NCI-H69 (cell line): ENCODE measurements at regions not wholly inside any gene's neighbourhood (a gene's known extent, or its start where the extent isn't known, plus 50 kb on each side); places are given as distances from the start of the nearest gene placed in this dataset.
A peak's percentile ranks its signal among the peaks of the same experiment; 100 is the strongest.
"Not testable (repeated sequence)": the region's sequence is repeated elsewhere in the genome, so short reads cannot be mapped to it uniquely, and the experiment has no call there.

ENCODE experiments used
- DNase-seq: peaks from one replicate; lab custom pipeline; 2025; lab: John Stamatoyannopoulos, UW

DNA sequence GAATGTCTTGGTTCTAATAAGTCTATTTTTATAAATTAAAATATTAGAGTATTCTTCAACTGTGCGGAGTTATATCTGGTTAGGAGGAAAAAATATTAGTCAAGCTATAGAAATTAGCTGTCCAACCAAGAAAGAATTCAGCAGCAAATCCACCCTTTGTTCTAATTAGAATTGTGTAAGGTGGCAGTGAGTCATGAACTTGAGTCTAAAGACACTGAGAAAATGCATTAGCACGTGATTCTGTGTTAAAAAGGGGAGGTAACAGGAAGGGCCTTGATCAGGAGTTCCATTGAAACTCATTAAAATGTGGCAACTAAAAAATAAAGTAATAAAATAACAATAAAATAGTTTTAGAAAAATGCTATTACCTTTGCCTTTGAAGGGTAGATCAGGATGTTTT is 398.2 kb upstream of the RGS18 start:
- no peak for DNase-seq

DNA sequence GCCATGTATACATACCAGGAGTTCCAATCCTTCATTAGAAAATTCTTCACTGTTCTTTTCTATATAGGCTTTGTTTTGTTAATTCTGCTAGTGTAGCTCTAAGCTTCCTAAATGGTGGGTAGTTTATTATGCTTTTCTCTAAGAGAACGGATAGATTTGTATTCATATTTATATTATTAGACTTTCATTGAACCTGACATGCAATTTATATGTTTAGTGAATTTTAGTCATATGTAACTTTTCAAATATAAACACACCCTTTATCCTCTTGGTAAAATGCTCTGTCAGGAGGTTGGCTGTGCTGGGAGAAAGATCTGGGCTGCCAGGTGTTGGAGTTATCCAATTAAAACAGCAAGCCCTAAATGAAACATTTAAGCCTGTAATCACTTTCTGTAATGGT is 369.7 kb upstream of the RGS18 start:
- no peak for DNase-seq

DNA sequence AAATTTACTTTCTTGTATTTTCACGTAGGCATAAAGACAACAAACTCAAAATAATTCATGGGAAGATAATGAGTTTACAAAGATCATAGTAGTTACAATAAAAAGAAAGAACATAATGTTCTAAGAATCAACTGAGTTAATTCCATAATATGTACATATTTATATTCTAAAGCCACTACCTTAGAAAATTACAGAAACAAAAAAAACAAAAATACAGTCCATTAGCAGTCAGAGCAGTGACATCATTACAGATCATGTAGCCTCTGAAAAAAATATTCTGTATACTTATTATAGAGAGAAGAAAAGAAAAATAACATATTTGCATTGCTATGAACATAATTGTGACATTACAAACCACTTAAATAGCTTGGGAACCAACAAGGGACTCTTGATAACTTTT is 360.1 kb upstream of the RGS18 start:
- no peak for DNase-seq

DNA sequence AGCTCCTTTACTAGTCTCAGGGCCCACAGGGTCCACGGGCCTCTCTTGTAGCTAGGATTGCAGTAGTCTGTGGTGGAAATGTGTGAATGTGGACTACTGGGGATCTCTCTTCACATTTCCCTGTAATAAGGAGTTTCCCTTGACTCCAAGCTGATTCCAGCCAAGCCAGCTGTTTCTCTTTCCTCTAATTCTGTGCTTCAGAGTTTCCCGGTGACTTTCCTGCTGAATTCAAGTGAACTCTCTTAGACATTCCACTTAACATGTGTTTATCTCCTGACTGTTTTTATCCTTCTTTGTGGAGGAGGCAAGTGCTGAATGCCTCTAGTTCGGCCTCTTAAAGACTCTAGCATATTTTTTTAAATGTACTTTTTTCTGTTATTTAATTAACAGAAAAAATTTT is 354.0 kb upstream of the RGS18 start:
- DNase-seq = no peak

DNA sequence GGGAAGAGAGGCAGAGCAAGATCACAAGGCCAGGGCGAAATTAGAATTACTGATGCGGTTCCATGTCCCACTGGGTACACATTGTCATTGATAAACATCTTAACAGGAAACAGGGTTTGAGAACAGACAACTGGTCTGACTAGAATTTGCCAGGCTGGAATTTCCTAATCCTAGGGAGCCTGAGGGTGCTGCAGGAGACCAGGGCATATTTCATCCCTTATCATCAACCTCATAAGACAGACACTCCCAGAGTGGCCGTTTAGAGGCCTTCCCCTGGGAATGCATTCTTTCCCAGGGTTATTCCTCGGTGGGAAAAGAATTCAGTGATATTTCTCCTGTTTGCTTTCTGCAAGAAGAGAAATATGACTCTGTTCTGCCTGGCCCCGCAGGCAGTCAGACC is 344.7 kb upstream of the RGS18 start:
- DNase-seq = not testable (repeated sequence)

DNA sequence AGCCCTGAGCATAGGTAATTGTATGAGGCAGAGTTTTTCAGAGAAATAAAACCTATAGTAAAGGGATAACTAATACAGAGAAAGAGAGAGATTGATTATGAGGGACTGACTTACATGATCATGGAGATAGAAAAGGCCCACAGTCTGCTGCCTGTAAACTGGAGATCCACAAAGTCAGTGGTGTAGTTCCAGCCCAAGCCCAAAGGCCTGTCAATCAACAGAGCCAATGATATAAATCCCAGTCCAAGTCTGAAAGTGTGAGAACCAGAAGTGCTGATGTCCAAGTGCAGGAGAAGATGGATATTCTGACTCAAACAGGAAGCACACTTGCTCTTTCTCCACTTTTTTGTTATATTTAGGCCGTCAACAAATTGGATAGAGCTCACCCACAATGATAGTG is 340.1 kb upstream of the RGS18 start:
- DNase-seq = no peak

DNA sequence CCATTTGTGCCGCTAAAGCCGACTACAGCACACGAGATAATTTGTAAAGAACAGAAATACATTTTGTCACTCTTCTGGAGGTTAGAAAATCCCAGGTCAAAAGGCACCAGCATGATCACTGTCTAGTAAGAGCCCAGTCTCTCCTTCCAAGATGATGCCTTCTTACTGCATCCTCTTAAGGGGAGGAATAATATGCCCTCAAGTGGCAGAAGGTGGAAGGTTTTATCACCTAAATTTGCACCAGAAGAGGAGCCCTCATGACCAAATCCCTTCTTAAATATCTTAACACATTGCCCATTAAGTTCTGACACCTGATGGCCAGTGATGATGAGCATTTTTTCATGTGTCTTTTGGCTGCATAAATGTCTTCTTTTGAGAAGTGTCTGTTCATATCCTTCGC is 326.7 kb upstream of the RGS18 start:
- DNase-seq = peak; percentile 26

DNA sequence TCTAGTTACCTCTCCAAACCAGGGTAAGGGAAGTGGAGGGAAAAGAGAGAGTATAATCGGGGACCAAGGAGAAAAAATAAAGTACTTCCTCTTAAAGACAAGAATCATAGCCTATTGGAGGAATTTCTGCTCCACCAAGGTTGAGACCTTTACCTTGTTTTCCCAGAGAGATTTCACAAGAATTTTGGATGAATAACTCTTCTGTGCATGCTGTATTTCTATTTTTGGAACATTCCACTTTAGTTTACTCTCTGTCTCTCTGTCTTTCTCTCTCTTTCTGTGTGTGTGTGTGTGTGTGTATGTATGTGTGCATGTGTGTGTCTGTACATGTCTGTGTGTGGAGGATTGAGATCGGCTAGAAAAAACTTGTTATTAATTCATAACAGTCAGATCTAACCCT is 318.4 kb upstream of the RGS18 start:
- DNase-seq = no peak

DNA sequence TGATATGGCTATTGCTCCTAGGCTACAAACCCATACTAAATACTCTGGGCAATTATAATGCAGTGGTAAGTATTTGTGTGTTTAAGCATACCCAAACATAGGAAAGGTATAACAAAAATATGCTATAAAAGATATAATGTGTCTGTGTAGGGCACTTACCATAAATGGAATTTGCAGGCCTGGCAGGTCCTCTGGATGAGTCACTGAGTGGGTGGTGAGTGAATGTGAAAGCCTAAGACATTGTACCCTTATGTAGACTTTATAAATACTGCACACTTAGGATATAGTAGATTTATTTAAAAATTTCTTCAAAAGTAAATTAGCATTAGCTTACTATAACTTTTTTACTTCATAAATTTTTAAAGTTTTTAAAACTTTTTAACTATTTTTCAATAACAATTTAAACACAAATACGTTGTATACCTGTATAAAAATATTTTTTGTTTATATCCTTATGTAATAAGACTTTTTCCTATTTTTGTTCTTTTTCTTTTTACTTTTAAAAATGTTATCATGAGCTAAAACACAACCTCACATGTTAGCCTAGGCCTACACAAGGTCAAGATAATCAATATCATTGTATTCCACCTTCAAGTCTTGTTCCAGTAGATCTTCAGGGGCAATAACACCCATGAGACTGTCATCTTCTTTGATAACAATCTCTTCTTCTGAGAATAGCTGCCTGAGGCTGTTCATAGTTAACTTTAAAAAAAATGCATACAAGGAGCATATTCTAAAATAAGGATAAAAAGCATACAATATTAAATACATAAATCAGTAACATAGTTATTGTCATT is 306.3 kb upstream of the RGS18 start:
- DNase-seq = peak; percentile 67

DNA sequence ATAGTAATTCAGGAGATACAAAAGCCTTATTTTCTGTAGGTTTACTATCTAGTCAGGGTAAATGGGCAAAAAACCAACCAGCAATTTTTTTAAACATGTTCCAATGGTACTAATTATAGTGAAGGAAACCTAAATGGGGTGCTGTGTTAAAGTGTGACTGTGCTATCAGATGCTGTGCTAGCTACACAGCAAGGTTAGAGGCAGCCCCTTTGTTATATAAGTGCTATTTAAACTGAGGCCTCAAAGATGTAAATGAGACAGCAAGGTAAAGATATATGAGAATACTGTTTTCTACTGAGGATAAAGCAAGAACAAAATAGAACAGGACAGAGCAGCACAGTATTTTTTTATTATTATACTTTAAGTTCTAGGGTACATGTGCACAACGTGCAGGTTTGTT is 305.4 kb upstream of the RGS18 start:
- peak; percentile 8 for DNase-seq

DNA sequence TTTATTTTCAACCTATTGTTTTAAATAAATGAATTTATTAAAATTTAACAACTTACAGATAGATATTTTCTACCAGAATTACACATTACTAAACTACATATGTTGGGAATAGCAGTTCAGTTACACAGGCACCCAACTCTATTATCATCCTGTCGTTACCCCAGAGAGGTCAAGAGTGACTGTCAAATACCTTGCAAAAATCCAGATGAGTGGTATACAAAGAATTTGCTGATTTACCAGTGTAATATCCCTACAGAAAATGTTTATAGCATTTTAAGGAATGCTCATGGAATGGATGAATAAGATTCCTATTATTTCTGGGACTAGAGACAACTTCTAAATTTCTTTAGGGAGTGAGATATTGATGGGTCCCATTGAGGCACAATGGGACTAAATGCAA is 300.7 kb upstream of the RGS18 start:
- DNase-seq = no peak

DNA sequence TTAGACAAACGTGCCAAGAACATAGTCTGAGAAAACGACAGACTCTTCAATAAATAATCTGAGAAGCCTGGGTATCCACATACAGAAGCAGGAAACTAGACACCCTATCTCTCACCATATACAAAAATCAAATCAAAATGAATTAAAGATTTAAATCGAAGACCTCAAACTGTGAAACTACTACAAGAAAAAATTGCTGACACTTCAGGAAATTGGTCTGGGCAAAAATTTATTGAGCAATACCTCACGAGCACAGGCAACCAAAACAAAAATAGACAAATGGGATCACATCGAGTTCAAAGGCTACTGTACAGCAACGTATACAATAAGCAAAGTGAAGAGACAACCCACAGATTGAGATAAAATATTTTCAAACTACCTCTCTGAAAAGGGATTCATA is 292.8 kb upstream of the RGS18 start:
- DNase-seq = no peak

DNA sequence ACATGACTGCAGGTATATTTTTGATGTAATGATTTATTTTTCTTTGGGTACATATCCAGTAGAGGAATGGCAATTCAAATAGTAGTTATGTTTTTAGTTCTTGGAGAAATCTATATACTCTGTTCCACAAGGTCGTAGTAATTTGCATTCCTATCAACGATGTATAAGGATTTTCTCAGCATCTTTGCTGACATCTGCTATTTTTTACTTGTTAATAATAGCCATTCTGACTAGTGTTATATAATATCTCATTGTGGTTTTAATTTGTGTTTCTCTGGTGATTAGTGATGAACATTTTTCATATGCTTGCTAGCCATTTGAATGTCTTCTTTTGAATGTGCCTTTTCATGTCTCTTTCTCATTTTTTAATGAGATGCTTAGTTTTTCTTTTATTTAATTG is 292.1 kb upstream of the RGS18 start:
- no peak for DNase-seq

DNA sequence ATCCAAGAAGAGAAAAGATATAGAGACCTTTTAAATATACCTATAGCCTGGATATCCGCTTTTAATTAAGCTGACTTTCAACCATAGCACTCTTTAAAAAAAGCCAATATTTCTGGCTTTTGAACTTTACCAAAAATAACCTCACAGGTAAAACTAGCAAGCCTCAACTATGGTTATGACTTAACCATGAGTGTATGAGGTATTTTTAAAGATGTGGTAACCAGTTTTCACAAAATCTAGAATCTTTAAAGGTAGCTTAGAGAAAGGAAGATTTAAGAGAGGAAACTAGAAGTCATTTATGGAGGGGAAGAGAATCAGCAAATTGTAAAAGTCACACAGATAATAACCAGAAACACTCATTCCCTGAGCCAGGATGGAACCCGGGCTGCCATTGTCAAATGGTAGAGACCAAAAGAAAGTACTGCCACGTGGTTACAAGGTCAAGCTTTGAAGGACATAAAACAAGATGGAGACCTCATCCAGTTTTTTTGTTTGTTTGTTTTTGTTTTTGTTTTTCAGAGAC is 288.4 kb upstream of the RGS18 start:
- DNase-seq = no peak

DNA sequence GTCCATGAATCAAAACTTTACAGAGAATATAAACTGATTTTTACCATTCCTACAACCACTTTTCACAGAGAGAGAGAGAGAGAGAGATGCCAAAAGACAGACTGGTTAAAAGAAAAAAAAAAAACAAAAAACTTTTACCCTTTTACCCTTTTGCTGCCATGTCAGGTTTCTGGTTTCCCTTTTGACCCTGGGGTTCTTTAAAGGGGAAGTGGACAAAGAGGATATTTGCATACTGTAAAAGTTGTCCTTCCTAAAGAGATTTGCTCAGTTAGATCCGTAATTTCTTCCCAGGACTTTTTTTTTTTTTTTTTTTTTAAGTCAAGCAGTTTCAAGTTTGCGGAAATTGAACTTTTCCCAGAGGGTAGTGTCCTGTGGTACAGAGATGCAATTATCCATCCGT is 287.8 kb upstream of the RGS18 start:
- DNase-seq = no peak

DNA sequence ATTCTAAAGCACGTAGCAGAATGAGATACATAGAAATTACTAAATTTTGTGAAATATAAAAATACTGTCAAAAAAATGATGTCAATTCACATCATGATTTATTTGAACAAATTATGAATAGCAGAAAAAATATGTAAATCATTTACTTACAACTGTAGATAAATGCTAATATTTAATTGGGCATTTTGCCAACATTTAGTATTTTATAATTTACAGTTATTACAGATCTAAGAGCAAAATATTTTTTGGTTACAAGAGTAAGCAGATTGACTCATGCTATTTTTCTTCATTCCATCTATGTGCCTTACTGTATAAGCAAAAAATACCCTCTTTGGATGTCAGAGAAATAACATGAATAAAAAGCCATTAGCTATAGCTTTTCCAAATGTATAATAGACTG is 282.3 kb upstream of the RGS18 start:
- no peak for DNase-seq

DNA sequence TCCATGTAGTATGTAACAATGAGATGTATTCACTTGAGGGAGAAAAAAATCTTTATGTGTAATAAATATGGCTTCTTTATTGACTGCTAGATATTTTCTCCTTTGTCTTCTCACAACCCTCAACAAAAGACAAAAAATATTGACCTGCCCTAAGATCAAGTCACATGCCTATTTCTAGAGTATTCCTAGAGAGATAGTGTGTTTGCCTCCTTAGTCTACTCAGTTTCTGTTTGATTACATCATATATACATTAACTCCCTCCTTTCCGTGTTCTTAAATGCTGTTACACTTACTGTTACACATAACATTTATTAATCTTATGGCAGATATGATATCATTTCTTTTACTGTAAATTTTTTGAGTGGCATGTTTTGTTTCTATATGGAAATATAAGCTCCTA is 281.6 kb upstream of the RGS18 start:
- peak; percentile 81 for DNase-seq

DNA sequence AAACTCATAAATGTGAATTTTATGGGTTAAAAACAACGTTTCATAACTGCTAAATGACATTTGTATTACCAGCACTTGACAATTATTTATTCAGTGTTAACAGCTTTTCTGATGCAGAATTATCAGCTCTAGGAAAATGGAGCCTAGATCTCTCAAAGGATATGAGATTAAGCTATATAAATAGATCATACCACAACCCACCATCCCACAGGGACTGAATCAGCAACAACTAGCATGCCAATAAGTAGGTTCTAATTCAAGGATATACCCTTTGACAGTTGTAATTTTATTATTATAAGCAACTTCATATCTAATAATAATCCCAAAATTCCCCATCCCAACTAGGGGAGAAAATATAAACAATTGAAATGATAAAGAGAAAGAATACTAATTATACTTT is 275.4 kb upstream of the RGS18 start:
- no peak for DNase-seq

DNA sequence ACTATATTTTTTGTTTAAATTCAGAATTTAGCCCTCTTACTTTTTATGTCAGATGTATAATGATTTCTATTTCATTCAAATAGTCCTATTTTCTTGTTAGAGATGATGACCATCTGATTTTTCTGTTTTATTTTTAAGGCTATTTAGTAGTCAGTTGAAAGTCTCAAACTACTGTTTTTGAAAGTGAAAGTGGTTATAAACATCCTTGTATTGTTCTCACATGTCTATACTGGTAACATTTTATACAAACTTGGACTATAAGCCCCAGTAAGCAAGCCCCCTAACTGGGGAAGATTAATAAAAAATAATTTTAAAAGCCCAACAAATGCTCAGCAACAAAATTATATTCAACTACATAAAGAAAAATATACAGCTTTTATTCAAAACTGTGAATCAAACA is 271.3 kb upstream of the RGS18 start:
- DNase-seq = no peak

DNA sequence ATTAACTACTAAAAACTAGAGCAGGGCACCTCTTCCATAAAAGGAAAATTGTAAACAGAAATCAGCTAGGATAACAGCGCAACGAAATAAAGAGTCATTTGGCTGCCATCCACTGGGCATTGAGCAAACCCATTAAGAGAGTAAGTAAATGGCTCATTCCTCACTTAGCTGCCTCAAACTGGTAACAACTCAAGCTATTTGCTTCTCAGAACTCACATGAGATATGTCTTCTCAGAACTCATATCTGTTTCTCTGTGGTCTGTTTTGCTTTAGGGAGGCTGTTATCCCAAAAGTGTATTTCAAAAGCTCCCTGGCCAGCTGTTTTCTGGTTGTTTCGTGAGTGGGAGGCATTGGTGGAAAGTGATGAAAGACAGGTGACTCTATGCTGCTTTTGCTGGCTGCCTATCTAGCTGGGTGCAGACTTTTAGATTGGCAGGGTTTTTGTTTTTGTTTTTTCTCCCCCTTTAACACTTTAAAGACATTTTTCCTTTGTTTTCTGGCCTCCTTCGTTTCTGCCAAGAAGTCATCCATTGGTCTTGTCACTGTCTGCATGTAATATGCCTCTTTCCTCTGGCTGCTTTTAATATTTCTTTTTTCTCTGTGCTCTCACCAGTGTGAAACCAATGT is 269.2 kb upstream of the RGS18 start:
- peak; percentile 68 for DNase-seq

DNA sequence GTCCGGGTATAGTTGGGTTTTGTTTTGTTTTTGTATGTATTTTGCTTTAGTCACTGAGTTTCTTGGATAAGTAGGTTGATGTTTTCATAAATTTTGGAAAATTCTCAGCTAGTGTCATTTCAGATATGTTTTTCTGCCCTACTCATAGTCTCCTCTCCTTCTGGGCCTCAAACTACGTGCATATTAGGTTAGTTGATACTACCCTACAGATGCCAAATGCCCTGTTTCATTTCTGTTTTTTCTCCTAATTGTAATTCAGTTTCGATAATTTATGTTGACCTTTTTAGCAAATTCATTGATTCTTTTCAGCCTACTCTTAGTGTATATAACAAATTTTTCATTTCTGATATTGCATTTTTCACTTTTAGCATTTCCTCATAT is 268.6 kb upstream of the RGS18 start:
- no peak for DNase-seq

DNA sequence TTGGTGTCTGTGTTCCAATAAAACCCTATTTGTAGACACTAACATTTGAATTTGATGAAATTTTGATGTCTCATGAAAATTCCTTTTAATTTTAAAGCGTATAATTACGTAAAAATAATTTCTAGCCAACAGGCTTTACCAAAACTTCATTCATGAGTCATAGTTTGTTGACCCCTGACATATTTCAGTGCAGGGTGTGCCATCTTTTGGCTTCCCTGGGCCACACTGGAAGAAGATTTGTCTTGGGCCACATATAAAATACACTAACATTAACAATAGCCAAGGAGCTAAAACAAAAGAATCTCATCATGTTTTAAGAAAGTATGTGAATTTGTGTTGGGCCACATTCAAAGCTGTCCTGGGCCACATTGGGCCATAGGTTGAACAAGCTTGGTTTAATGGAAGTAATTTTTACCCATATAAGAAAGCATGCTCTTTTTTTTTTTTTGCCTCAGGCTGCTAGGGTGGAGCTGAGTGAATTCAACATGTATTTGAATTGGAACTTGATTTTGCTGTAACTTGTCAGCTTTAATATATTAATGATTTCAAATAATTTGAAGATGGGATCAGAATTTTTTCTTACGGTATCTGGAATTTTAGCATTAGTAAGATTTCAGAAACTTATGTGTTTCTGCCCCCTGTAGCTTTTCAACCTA is 267.7 kb upstream of the RGS18 start:
- DNase-seq = no peak

DNA sequence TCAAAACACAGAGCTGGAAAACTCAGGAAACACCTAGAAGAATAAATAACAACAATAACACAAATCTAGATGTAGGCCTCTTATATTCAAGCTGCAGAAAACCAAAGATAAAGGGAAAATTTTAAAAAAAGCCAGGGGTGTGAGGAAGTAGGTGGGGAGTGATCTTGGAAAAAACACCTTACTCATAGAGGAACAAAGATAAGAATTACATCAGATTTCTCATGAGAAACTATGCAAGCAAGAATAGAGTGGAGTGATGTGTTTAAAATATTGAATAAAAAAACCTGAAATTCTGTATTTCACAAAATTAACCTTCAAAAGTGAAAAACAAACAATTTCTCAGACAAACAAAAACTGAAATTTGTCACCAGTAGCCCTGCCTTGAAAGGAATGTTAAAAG is 265.5 kb upstream of the RGS18 start:
- DNase-seq = no peak
